ENCODE measurements at regions not wholly inside any gene's neighbourhood (a gene's known extent, or its start where the extent isn't known, plus 50 kb on each side); places are given as distances from the start of the nearest gene placed in this dataset.

DNA sequence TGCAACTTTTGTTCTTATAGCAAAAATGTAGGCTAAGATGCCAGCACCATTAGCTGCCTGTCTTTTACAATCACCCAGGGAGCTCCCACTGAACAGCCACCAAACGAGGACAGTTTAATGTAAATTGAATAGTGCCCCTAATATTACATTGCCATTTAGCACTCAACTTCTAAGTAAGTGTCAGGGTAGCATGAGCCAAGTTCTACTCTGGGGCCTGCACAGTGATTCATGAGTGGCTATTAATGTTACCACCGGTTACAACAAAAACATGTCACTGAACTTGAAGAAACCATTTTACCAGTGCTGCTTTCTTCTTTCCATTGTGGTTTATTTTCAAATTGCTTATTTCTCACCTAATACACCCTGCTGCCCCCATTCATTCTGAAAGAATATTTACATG lies 295.6 kb upstream of the RRP15 start:
- no peak for TF ChIP-seq POLR2A (IDR thresholded peaks at IDR 0.05)
- TF ChIP-seq, protein P1, sequence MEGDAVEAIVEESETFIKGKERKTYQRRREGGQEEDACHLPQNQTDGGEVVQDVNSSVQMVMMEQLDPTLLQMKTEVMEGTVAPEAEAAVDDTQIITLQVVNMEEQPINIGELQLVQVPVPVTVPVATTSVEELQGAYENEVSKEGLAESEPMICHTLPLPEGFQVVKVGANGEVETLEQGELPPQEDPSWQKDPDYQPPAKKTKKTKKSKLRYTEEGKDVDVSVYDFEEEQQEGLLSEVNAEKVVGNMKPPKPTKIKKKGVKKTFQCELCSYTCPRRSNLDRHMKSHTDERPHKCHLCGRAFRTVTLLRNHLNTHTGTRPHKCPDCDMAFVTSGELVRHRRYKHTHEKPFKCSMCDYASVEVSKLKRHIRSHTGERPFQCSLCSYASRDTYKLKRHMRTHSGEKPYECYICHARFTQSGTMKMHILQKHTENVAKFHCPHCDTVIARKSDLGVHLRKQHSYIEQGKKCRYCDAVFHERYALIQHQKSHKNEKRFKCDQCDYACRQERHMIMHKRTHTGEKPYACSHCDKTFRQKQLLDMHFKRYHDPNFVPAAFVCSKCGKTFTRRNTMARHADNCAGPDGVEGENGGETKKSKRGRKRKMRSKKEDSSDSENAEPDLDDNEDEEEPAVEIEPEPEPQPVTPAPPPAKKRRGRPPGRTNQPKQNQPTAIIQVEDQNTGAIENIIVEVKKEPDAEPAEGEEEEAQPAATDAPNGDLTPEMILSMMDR (IDR thresholded peaks at IDR 0.05), result no peak

All from adrenal gland (tissue), 5 donors.